ENCODE measurements at regions not wholly inside any gene's neighbourhood (a gene's known extent, or its start where the extent isn't known, plus 50 kb on each side); places are given as distances from the start of the nearest gene placed in this dataset.

DNA sequence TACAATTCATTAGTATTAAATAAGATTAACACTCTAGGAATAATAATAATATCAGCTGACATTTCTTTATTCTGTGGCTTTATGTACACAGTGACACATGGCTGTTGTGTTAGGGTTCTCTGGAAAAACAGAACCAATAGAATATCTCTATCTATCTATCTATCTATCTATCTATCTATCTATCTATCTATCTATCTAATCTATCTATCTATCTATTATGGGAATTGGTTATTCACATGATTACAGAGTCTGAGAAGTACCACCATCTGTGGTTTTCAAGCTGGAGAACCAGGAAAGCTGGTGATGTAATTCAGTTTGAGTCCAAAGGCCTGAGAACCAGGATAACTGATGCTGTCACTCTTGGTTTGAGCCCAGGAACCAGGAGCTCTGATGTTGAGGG lies 194.1 kb upstream of the MTPN start:
- TF ChIP-seq, protein P1, sequence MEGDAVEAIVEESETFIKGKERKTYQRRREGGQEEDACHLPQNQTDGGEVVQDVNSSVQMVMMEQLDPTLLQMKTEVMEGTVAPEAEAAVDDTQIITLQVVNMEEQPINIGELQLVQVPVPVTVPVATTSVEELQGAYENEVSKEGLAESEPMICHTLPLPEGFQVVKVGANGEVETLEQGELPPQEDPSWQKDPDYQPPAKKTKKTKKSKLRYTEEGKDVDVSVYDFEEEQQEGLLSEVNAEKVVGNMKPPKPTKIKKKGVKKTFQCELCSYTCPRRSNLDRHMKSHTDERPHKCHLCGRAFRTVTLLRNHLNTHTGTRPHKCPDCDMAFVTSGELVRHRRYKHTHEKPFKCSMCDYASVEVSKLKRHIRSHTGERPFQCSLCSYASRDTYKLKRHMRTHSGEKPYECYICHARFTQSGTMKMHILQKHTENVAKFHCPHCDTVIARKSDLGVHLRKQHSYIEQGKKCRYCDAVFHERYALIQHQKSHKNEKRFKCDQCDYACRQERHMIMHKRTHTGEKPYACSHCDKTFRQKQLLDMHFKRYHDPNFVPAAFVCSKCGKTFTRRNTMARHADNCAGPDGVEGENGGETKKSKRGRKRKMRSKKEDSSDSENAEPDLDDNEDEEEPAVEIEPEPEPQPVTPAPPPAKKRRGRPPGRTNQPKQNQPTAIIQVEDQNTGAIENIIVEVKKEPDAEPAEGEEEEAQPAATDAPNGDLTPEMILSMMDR (IDR thresholded peaks at IDR 0.05; ENCODE audit: low read depth, low read length): no peak
- TF ChIP-seq, protein P2, sequence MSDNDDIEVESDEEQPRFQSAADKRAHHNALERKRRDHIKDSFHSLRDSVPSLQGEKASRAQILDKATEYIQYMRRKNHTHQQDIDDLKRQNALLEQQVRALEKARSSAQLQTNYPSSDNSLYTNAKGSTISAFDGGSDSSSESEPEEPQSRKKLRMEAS (IDR thresholded peaks at IDR 0.05; ENCODE audit: low read depth, low read length): no peak

Measured in NB4 (cell line).